ENCODE measurements at regions not wholly inside any gene's neighbourhood (a gene's known extent, or its start where the extent isn't known, plus 50 kb on each side); places are given as distances from the start of the nearest gene placed in this dataset.

GRCh38 chr13:79727086-79727485 is 246.1 kb downstream of the NDFIP2 start:
- Histone ChIP-seq H3K4me1 (ENCODE audit: insufficient read depth, low read length) (no peaks in the 10 kb centered on the region), H3K27ac (ENCODE audit: low read depth, low read length) (no peak overlapping the region), H3K79me2 (ENCODE audit: insufficient read depth, low read length) (no peaks in the 10 kb centered on the region), H2AFZ (ENCODE audit: low read length) (no peak overlapping the region), H3K27me3 (ENCODE audit: insufficient read depth, low read length) (no peaks in the 10 kb centered on the region), H4K20me1 (ENCODE audit: insufficient read depth, low read length) (no peaks in the 10 kb centered on the region), H3K4me2 (ENCODE audit: insufficient read depth, low read length) (no peak overlapping the region), H3K9me3 (ENCODE audit: low read depth, low read length) (no peaks in the 10 kb centered on the region), H3K4me3 (ENCODE audit: insufficient read depth, low read length) (no peak overlapping the region), H3K36me3 (ENCODE audit: insufficient read depth, low read length) (no peaks in the 10 kb centered on the region)
- no peak for DNase-seq (ENCODE audit: insufficient read length, low spot score, missing footprints)
- no peak for TF ChIP-seq CTCF (IDR thresholded peaks at IDR 0.05; ENCODE audit: extremely low read depth, low read depth, low read length)

- no peak for TF ChIP-seq CTCF (IDR thresholded peaks at IDR 0.05; ENCODE audit: extremely low read depth, low read depth, low read length)
- Histone ChIP-seq H3K36me3 (ENCODE audit: insufficient read depth, low read length) (no peaks in the 10 kb centered on the region), H3K4me3 (ENCODE audit: insufficient read depth, low read length) (no peak overlapping the region), H3K79me2 (ENCODE audit: insufficient read depth, low read length) (no peaks in the 10 kb centered on the region), H4K20me1 (ENCODE audit: insufficient read depth, low read length) (no peaks in the 10 kb centered on the region), H3K4me2 (ENCODE audit: insufficient read depth, low read length) (no peak overlapping the region), H3K9me3 (ENCODE audit: low read depth, low read length) (no peaks in the 10 kb centered on the region), H2AFZ (ENCODE audit: low read length) (no peak overlapping the region), H3K27me3 (ENCODE audit: insufficient read depth, low read length) (no peaks in the 10 kb centered on the region), H3K4me1 (ENCODE audit: insufficient read depth, low read length) (no peaks in the 10 kb centered on the region), H3K27ac (ENCODE audit: low read depth, low read length) (no peak overlapping the region)
- DNase-seq (ENCODE audit: insufficient read length, low spot score, missing footprints) = no peak
Observed at GRCh38 chr13:79725841-79726240, 244.9 kb downstream of the NDFIP2 start.

- Histone ChIP-seq H2AFZ (ENCODE audit: low read length) (no peak overlapping the region), H4K20me1 (ENCODE audit: insufficient read depth, low read length) (no peaks in the 10 kb centered on the region), H3K79me2 (ENCODE audit: insufficient read depth, low read length) (no peaks in the 10 kb centered on the region), H3K27ac (ENCODE audit: low read depth, low read length) (no peak overlapping the region), H3K4me2 (ENCODE audit: insufficient read depth, low read length) (no peak overlapping the region), H3K9me3 (ENCODE audit: low read depth, low read length) (no peaks in the 10 kb centered on the region), H3K27me3 (ENCODE audit: insufficient read depth, low read length) (no peaks in the 10 kb centered on the region), H3K4me3 (ENCODE audit: insufficient read depth, low read length) (no peak overlapping the region), H3K36me3 (ENCODE audit: insufficient read depth, low read length) (no peaks in the 10 kb centered on the region), H3K4me1 (ENCODE audit: insufficient read depth, low read length) (no peaks in the 10 kb centered on the region)
- DNase-seq (ENCODE audit: insufficient read length, low spot score, missing footprints) = no peak
- no peak for TF ChIP-seq CTCF (IDR thresholded peaks at IDR 0.05; ENCODE audit: extremely low read depth, low read depth, low read length)
Observed at GRCh38 chr13:79724348-79725103, 243.6 kb downstream of the NDFIP2 start.

DNA sequence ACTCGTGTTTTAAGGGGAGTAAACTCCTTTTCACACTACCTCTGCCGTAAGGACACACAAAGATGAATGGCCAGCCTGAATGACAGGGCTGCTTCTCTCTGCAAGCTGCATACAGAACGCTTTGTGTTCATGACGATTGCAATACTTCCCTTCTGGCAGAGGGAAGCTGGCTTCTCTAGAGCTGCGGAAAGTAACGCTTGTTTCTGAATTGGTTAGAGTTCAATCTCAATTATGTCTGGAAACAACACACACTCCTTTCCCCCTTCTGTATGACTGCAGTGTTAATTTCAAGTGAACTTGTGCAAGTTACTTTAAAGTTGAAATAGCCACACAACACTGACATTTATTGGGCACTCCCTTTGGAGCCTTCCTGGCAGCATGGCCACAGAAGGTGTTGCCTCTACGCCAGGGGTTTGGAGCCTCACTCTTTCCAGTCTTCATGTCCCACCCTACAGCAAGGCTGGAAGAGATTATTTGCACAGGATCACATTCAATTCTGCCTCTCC is 242.6 kb downstream of the NDFIP2 start:
- no peaks in the 10 kb centered on the region for H4K20me1 ChIP-seq (ENCODE audit: insufficient read depth, low read length)
- H3K79me2 ChIP-seq (ENCODE audit: insufficient read depth, low read length) = no peaks in the 10 kb centered on the region
- DNase-seq (ENCODE audit: insufficient read length, low spot score, missing footprints) = no peak
- no peak overlapping the region for H3K27ac ChIP-seq (ENCODE audit: low read depth, low read length)
- no peaks in the 10 kb centered on the region for H3K4me1 ChIP-seq (ENCODE audit: insufficient read depth, low read length)
- no peaks in the 10 kb centered on the region for H3K27me3 ChIP-seq (ENCODE audit: insufficient read depth, low read length)
- no peak overlapping the region for H3K4me2 ChIP-seq (ENCODE audit: insufficient read depth, low read length)
- H3K4me3 ChIP-seq (ENCODE audit: insufficient read depth, low read length) = no peak overlapping the region
- H3K36me3 ChIP-seq (ENCODE audit: insufficient read depth, low read length) = no peaks in the 10 kb centered on the region
- H2AFZ ChIP-seq (ENCODE audit: low read length) = no peak overlapping the region
- TF ChIP-seq CTCF (IDR thresholded peaks at IDR 0.05; ENCODE audit: extremely low read depth, low read depth, low read length) = no peak
- H3K9me3 ChIP-seq (ENCODE audit: low read depth, low read length) = no peaks in the 10 kb centered on the region
